Brain microvascular endothelial cell (primary cell): ENCODE measurements at regions not wholly inside any gene's neighbourhood (a gene's known extent, or its start where the extent isn't known, plus 50 kb on each side); places are given as distances from the start of the nearest gene placed in this dataset.

Experiments used
- DNase-seq: peaks from one replicate; pipeline ENCODE4 v3.0.0-alpha.2; 2020
- H3K27ac ChIP-seq: fragments of 250-450 bp; sonication (Bioruptor Pico); 2 replicates; pipeline ENCODE4 v1.5.1; 2020; ENCODE audit warnings: mild to moderate bottlenecking, moderate library complexity
- H3K27me3 ChIP-seq: fragments of 250-450 bp; sonication (Bioruptor Pico); replicated peaks from 2 replicates; pipeline ENCODE4 v1.5.1; 2020; ENCODE audit warnings: mild to moderate bottlenecking
- H3K36me3 ChIP-seq: fragments of 250-450 bp; sonication (Bioruptor Pico); replicated peaks from 2 replicates; pipeline ENCODE4 v1.5.1; 2020; ENCODE audit warnings: mild to moderate bottlenecking
- H3K4me3 ChIP-seq: 2 replicates; pipeline ENCODE4 v1.5.1; 2011; ENCODE audit warnings: low read depth, mild to moderate bottlenecking, control low read depth, low read length, moderate library complexity
- CTCF ChIP-seq: IDR thresholded peaks from 2 replicates; pipeline ENCODE4 v1.5.1; 2011; ENCODE audit warnings: low read depth, mild to moderate bottlenecking, moderate library complexity, low read length, control low read depth, inconsistent platforms; ENCODE audit errors: missing control alignments
- in situ Hi-C: cut with HindIII; loops from 2 replicates; pipeline ENCODE4 v1.10.0; 2017; ENCODE audit warnings: low sequenced_read_pairs, low pct_ligation_motif_present

GRCh38 chr13:24038841-24039330 lies 121.6 kb upstream of the SPATA13 start:
- in situ Hi-C loops: no loop called here

GRCh38 chr13:24039621-24040475 lies 120.7 kb upstream of the SPATA13 start:
- Histone ChIP-seq H3K27me3 (no peaks in the 10 kb centered on the region), H3K4me3 (no peak overlapping the region), H3K36me3 (no peaks in the 10 kb centered on the region), H3K27ac (no peak overlapping the region)
- no peak for TF ChIP-seq CTCF
- DNase-seq: no peak
- in situ Hi-C loops: no loop called here

More at GRCh38 chr13:24038841-24039330, 121.6 kb upstream of the SPATA13 start:
- no peak for DNase-seq
- Histone ChIP-seq H3K27me3 (no peaks in the 10 kb centered on the region), H3K27ac (no peak overlapping the region), H3K4me3 (no peak overlapping the region), H3K36me3 (no peaks in the 10 kb centered on the region)
- TF ChIP-seq CTCF: no peak

- no peak overlapping the region for H3K4me3 ChIP-seq
- in situ Hi-C loops: no loop called here
- no peak for TF ChIP-seq CTCF
- DNase-seq: no peak
- no peaks in the 10 kb centered on the region for H3K36me3 ChIP-seq
- H3K27me3 ChIP-seq: no peaks in the 10 kb centered on the region
- no peak overlapping the region for H3K27ac ChIP-seq
Observed at GRCh38 chr13:24040835-24041234, 119.7 kb upstream of the SPATA13 start.

- no peak overlapping the region for H3K27ac ChIP-seq
- H3K27me3 ChIP-seq: no peaks in the 10 kb centered on the region
- TF ChIP-seq CTCF: no peak
- DNase-seq: no peak
- H3K36me3 ChIP-seq: no peaks in the 10 kb centered on the region
- in situ Hi-C loops: no loop called here
- no peak overlapping the region for H3K4me3 ChIP-seq
Observed at GRCh38 chr13:24041651-24042225, 118.8 kb upstream of the SPATA13 start.

GRCh38 chr13:24042710-24043440 lies 117.6 kb upstream of the SPATA13 start:
- no peak for DNase-seq
- Histone ChIP-seq H3K27me3 (no peaks in the 10 kb centered on the region), H3K27ac (no peak overlapping the region), H3K4me3 (no peak overlapping the region), H3K36me3 (no peaks in the 10 kb centered on the region)
- in situ Hi-C loops: no loop called here
- TF ChIP-seq CTCF: no peak
